ENCODE measurements at regions not wholly inside any gene's neighbourhood (a gene's known extent, or its start where the extent isn't known, plus 50 kb on each side); places are given as distances from the start of the nearest gene placed in this dataset.

DNA sequence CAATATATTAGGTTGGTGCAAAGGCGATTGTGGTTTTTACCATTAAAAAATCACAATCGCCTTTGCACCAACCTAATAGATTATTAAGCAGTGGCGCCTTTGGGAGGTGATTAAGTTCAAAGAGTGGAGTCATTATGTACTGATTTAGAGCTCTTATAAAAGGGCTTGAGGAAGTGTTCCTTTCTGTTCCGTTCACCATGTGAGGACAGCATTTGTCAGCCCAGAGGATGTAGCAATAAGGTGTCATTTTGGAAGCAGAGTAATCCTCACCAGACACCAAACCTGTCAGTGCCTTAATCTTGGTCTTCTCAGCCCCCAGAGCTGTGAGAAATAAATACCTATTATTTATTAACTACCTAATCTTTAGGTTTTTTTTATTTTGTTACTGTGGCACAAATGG, 542.1 kb upstream of the MAN1A1 start:
- H3K4me2 ChIP-seq = no peak overlapping the region
- no peaks in the 10 kb centered on the region for H3K36me3 ChIP-seq (ENCODE audit: insufficient read depth)
- no peaks in the 10 kb centered on the region for H3K27me3 ChIP-seq (ENCODE audit: insufficient read depth, low read depth)
- no peaks in the 10 kb centered on the region for H3K4me1 ChIP-seq (ENCODE audit: low read depth, poor library complexity, severe bottlenecking)
- H2AFZ ChIP-seq (ENCODE audit: low read depth) = no peak overlapping the region
- no peak overlapping the region for H3K4me3 ChIP-seq (IDR thresholded peaks at IDR 0.05; ENCODE audit: insufficient read depth, low read depth, low read length)
- no peak overlapping the region for H3K9ac ChIP-seq
- no peaks in the 10 kb centered on the region for H3K79me2 ChIP-seq (ENCODE audit: insufficient read depth, low read depth)
- H4K20me1 ChIP-seq (ENCODE audit: insufficient read depth) = no peaks in the 10 kb centered on the region
- TF ChIP-seq, protein P1, sequence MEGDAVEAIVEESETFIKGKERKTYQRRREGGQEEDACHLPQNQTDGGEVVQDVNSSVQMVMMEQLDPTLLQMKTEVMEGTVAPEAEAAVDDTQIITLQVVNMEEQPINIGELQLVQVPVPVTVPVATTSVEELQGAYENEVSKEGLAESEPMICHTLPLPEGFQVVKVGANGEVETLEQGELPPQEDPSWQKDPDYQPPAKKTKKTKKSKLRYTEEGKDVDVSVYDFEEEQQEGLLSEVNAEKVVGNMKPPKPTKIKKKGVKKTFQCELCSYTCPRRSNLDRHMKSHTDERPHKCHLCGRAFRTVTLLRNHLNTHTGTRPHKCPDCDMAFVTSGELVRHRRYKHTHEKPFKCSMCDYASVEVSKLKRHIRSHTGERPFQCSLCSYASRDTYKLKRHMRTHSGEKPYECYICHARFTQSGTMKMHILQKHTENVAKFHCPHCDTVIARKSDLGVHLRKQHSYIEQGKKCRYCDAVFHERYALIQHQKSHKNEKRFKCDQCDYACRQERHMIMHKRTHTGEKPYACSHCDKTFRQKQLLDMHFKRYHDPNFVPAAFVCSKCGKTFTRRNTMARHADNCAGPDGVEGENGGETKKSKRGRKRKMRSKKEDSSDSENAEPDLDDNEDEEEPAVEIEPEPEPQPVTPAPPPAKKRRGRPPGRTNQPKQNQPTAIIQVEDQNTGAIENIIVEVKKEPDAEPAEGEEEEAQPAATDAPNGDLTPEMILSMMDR (conservative IDR thresholded peaks at IDR 0.05; ENCODE audit: low read depth, low read length) = no peak
- H3K27ac ChIP-seq = no peak overlapping the region

DNA sequence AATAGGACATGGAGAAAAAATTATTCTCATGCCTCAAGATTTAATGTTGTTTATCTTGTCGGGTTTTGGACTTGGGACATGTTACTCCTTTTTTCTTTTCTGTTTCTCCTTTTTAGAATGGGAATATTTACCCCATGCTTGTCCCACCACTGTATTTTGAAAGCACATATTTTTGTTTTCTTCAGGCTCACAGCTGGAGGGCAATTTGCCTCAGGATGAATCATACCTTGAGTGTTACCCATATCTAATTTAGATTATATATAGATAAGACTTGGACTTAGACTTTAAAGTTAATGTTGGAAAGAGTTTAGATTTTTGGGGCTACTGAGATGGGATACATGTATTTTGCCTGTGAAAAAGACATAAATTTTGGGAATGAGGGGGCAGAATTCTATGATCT, 541.6 kb upstream of the MAN1A1 start:
- TF ChIP-seq, protein P1 (conservative IDR thresholded peaks at IDR 0.05; ENCODE audit: low read depth, low read length) = no peak
- H3K79me2 ChIP-seq (ENCODE audit: insufficient read depth, low read depth) = no peaks in the 10 kb centered on the region
- no peak overlapping the region for H3K4me2 ChIP-seq
- no peak overlapping the region for H2AFZ ChIP-seq (ENCODE audit: low read depth)
- no peaks in the 10 kb centered on the region for H3K27me3 ChIP-seq (ENCODE audit: insufficient read depth, low read depth)
- H3K4me1 ChIP-seq (ENCODE audit: low read depth, poor library complexity, severe bottlenecking) = no peaks in the 10 kb centered on the region
- H3K4me3 ChIP-seq (IDR thresholded peaks at IDR 0.05; ENCODE audit: insufficient read depth, low read depth, low read length) = no peak overlapping the region
- no peaks in the 10 kb centered on the region for H3K36me3 ChIP-seq (ENCODE audit: insufficient read depth)
- no peaks in the 10 kb centered on the region for H4K20me1 ChIP-seq (ENCODE audit: insufficient read depth)
- no peak overlapping the region for H3K27ac ChIP-seq
- no peak overlapping the region for H3K9ac ChIP-seq

DNA sequence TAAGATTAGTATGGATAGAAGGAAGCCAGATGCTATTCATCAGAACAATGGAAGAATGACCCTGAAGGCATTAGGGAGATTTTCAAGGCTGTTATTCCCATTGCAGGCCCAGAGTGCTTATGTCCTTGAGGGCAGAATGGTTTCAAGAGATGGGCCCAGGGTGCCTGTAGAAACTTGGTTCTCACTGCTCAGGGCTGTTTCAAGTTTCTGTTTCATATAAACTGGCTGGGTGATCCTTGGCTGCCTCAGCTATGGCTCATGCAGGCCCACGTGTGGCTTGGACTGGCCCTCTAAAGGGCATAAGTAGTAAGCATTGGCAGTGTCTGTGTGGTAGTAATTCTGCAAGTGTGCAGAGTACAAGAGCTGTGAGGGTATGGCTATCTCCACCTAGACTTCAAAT, 540.9 kb upstream of the MAN1A1 start:
- TF ChIP-seq, protein P1 (conservative IDR thresholded peaks at IDR 0.05; ENCODE audit: low read depth, low read length) = no peak
- H3K4me1 ChIP-seq (ENCODE audit: low read depth, poor library complexity, severe bottlenecking) = no peaks in the 10 kb centered on the region
- H3K79me2 ChIP-seq (ENCODE audit: insufficient read depth, low read depth) = no peaks in the 10 kb centered on the region
- no peak overlapping the region for H3K9ac ChIP-seq
- H3K4me3 ChIP-seq (IDR thresholded peaks at IDR 0.05; ENCODE audit: insufficient read depth, low read depth, low read length) = no peak overlapping the region
- H3K4me2 ChIP-seq = no peak overlapping the region
- no peak overlapping the region for H3K27ac ChIP-seq
- no peaks in the 10 kb centered on the region for H4K20me1 ChIP-seq (ENCODE audit: insufficient read depth)
- no peak overlapping the region for H2AFZ ChIP-seq (ENCODE audit: low read depth)
- H3K36me3 ChIP-seq (ENCODE audit: insufficient read depth) = no peaks in the 10 kb centered on the region
- H3K27me3 ChIP-seq (ENCODE audit: insufficient read depth, low read depth) = no peaks in the 10 kb centered on the region

DNA sequence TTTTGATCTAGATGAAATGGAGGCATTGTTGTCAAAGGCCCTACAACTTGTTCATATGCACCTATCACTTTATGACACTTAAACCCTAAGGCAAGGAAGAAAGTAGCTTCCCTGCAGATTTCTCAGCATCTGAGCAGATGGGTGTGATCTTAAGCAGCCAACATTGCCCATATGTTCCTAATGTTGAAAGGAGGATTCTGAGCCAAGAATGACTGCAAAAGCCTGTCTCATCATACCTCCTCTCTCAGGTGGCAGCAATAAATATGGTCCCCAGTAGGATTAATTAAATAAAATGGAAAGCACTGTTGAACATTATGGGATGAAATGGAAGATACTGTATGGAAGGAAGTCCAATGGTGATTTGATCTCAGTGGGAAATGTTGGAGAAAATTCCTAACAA, 538.1 kb upstream of the MAN1A1 start:
- no peak overlapping the region for H2AFZ ChIP-seq (ENCODE audit: low read depth)
- H3K79me2 ChIP-seq (ENCODE audit: insufficient read depth, low read depth) = no peaks in the 10 kb centered on the region
- H3K4me1 ChIP-seq (ENCODE audit: low read depth, poor library complexity, severe bottlenecking) = no peaks in the 10 kb centered on the region
- H3K4me2 ChIP-seq = no peak overlapping the region
- no peak overlapping the region for H3K27ac ChIP-seq
- no peak overlapping the region for H3K4me3 ChIP-seq (IDR thresholded peaks at IDR 0.05; ENCODE audit: insufficient read depth, low read depth, low read length)
- no peaks in the 10 kb centered on the region for H3K27me3 ChIP-seq (ENCODE audit: insufficient read depth, low read depth)
- no peaks in the 10 kb centered on the region for H4K20me1 ChIP-seq (ENCODE audit: insufficient read depth)
- no peak overlapping the region for H3K9ac ChIP-seq
- no peaks in the 10 kb centered on the region for H3K36me3 ChIP-seq (ENCODE audit: insufficient read depth)
- TF ChIP-seq, protein P1 (conservative IDR thresholded peaks at IDR 0.05; ENCODE audit: low read depth, low read length) = no peak

DNA sequence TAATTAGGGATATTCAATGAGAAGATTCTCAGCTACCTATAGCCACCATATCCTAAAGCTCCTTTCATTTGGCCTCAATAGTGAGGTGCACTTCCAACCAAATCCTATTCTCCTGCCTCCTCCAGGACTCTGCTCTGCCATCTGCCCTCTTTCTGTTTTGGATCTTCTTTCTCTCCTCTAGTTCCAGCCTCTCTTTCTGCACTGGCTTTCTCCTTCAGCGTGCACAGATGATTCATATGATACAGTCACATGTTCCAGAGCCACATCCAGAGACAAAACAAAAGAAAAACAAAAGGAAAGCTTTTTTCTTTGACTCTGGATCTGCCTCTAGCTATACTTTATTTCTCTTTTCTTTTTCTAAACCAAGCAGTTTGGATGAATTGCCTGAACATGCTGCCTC, 531.9 kb upstream of the MAN1A1 start:
- no peak overlapping the region for H3K4me2 ChIP-seq
- H2AFZ ChIP-seq (ENCODE audit: low read depth) = no peak overlapping the region

More for the DNA sequence above, 531.9 kb upstream of the MAN1A1 start:
- TF ChIP-seq, protein P1 (conservative IDR thresholded peaks at IDR 0.05; ENCODE audit: low read depth, low read length) = no peak
- Histone ChIP-seq H3K79me2 (ENCODE audit: insufficient read depth, low read depth) (no peaks in the 10 kb centered on the region), H3K4me1 (ENCODE audit: low read depth, poor library complexity, severe bottlenecking) (no peaks in the 10 kb centered on the region), H4K20me1 (ENCODE audit: insufficient read depth) (no peaks in the 10 kb centered on the region), H3K9ac (no peak overlapping the region), H3K27ac (no peak overlapping the region), H3K4me3 (IDR thresholded peaks at IDR 0.05; ENCODE audit: insufficient read depth, low read depth, low read length) (no peak overlapping the region), H3K36me3 (ENCODE audit: insufficient read depth) (no peaks in the 10 kb centered on the region), H3K27me3 (ENCODE audit: insufficient read depth, low read depth) (no peaks in the 10 kb centered on the region)

Measured in KMS-11 (cell line).